HCT116 (cell line): ENCODE measurements at regions not wholly inside any gene's neighbourhood (a gene's known extent, or its start where the extent isn't known, plus 50 kb on each side); places are given as distances from the start of the nearest gene placed in this dataset.

Experiments
- ATAC-seq: fragments of 200-7000 bp; cut with Tn5 transposase; 2 replicates; pipeline ENCODE4 v1.9.1; 2020; ENCODE audit warnings: mild to moderate bottlenecking, moderate library complexity
- BruUV-seq: library from RNA; stranded (reverse); fragments of 400-500 nt; replicated peaks from 2 replicates; lab custom pipeline; 2021; lab: Mats Ljungman, UMichigan
- CTCF ChIA-PET: fragments of 300-600 bp; sonication (Branson Sonifier 250); formaldehyde crosslinking; loops from one replicate; lab custom pipeline; 2021; ENCODE audit warnings: antibody characterized with exemption; lab: Charles Lee
- POLR2A ChIA-PET: fragments of 300-600, 350-600 bp; sonication (Branson Sonifier 250); formaldehyde crosslinking; loops from one replicate; lab custom pipeline; 2021; ENCODE audit warnings: antibody characterized with exemption; lab: Charles Lee
- RAD21 ChIA-PET, 2 experiments: fragments of 300-600 bp; sonication (Branson Sonifier 250); formaldehyde crosslinking; loops; one replicate each; lab custom pipeline; 2023; ENCODE audit warnings: low total read pairs in 2 of 2; ENCODE audit not compliant: uncharacterized antibody in 2 of 2, unreplicated experiment in 2 of 2, low non-redundant PET in 1 of 2; lab: Charles Lee
- DNase-seq: peaks from one replicate; pipeline ENCODE4 v3.0.0-alpha.2; 2010; ENCODE audit warnings: low read depth, low spot score
- H2AFZ ChIP-seq: fragments of 200-600 bp; shearing (Covaris generic), sonication (generic); 2 replicates; pipeline ENCODE4 v1.6.1; 2017; ENCODE audit warnings: low read depth, mixed run types, mixed read lengths, antibody characterized with exemption, low read length; ENCODE audit not compliant: poor library complexity, severe bottlenecking
- H3K27ac ChIP-seq: 2 replicates; pipeline ENCODE4 v1.5.1; 2012; ENCODE audit warnings: low read depth, low read length
- H3K27me3 ChIP-seq: fragments of 200-600 bp; sonication (generic); 2 replicates; pipeline ENCODE4 v1.6.1; 2016; ENCODE audit warnings: mixed run types, low read length, mixed read lengths; ENCODE audit not compliant: insufficient read depth
- H3K36me3 ChIP-seq, 2 experiments: fragments of 200-500 bp in 1 of 2; fragments of 200-600 bp in 1 of 2; sonication (Bioruptor generic) in 1 of 2; sonication (generic) in 1 of 2; 2 replicates each; pipeline versions ENCODE4 v1.5.1 to v1.6.1; 2014 to 2016; ENCODE audit warnings: low read length in 2 of 2, inconsistent platforms in 1 of 2, mixed read lengths in 1 of 2, mixed run types in 1 of 2; ENCODE audit not compliant: insufficient read depth in 2 of 2, control insufficient read depth in 1 of 2
- H3K4me1 ChIP-seq, 2 experiments: fragments of 200-600 bp in 1 of 2; sonication (generic) in 1 of 2; 2 replicates each; pipeline versions ENCODE4 v1.5.1 to v1.6.1; 2012 to 2017; ENCODE audit warnings: low read length in 2 of 2, inconsistent platforms in 1 of 2, mild to moderate bottlenecking in 1 of 2, mixed read lengths in 1 of 2, mixed run types in 1 of 2, moderate library complexity in 1 of 2; ENCODE audit not compliant: insufficient read depth in 2 of 2, control insufficient read depth in 1 of 2
- H3K4me2 ChIP-seq: fragments of 200-600 bp; sonication (generic); 2 replicates; pipeline ENCODE4 v1.6.1; 2017; ENCODE audit warnings: mixed run types, low read length, mixed read lengths
- H3K4me3 ChIP-seq, 2 experiments: fragments of 200-600 bp in 1 of 2; sonication (generic) in 1 of 2; replicated peaks in 1 of 2; 2 replicates each; pipeline ENCODE4 v1.5.1; 2011 to 2016; ENCODE audit warnings: low read length in 2 of 2, control low read depth in 1 of 2, low read depth in 1 of 2, mild to moderate bottlenecking in 1 of 2, mixed read lengths in 1 of 2, mixed run types in 1 of 2
- H3K79me2 ChIP-seq: fragments of 200-600 bp; sonication (generic); 2 replicates; pipeline ENCODE4 v1.6.1; 2017; ENCODE audit warnings: mild to moderate bottlenecking, mixed run types, low read length, moderate library complexity, mixed read lengths; ENCODE audit not compliant: insufficient read depth
- H3K9ac ChIP-seq: fragments of 200-600 bp; sonication (generic); 2 replicates; pipeline ENCODE4 v1.6.1; 2016; ENCODE audit warnings: low read length, mixed read lengths
- H3K9me2 ChIP-seq: fragments of 200-600 bp; sonication (generic), shearing (Covaris generic); 2 replicates; pipeline ENCODE4 v1.6.1; 2017; ENCODE audit warnings: mixed run types, mild to moderate bottlenecking, moderate library complexity; ENCODE audit not compliant: insufficient read depth
- H3K9me3 ChIP-seq, 2 experiments: fragments of 200-500 bp in 1 of 2; fragments of 200-600 bp in 1 of 2; sonication (Bioruptor generic) in 1 of 2; sonication (generic) in 1 of 2; 2 replicates each; pipeline ENCODE4 v1.6.1; 2014 to 2017; ENCODE audit warnings: low read length in 2 of 2, mixed read lengths in 2 of 2, inconsistent platforms in 1 of 2, low read depth in 1 of 2, mild to moderate bottlenecking in 1 of 2, mixed run types in 1 of 2, moderate library complexity in 1 of 2; ENCODE audit not compliant: control insufficient read depth in 1 of 2, insufficient read depth in 1 of 2
- H4K20me1 ChIP-seq: fragments of 200-600 bp; sonication (generic), shearing (Covaris generic); 2 replicates; pipeline ENCODE4 v1.6.1; 2017; ENCODE audit warnings: mixed run types, mild to moderate bottlenecking, moderate library complexity; ENCODE audit not compliant: insufficient read depth
- ELF1 ChIP-seq: IDR thresholded peaks from 2 replicates; pipeline ENCODE4 v1.6.1; 2012; ENCODE audit warnings: low read depth, borderline replicate concordance
- EZH2 ChIP-seq: fragments of 200-600 bp; sonication (generic); IDR thresholded peaks from 2 replicates; pipeline ENCODE4 v1.6.1; 2017; ENCODE audit warnings: antibody characterized with exemption, mixed run types
- POLR2AphosphoS5 ChIP-seq: IDR thresholded peaks from 2 replicates; pipeline ENCODE4 v1.6.1; 2011; ENCODE audit warnings: mild to moderate bottlenecking, low read depth, low read length, moderate library complexity
- REST ChIP-seq: IDR thresholded peaks from 2 replicates; pipeline ENCODE4 v1.6.1; 2012; ENCODE audit warnings: low read depth
- SRF ChIP-seq: IDR thresholded peaks from 2 replicates; pipeline ENCODE4 v1.6.1; 2012; ENCODE audit warnings: low read depth
- TCF7L2 ChIP-seq: IDR thresholded peaks from 2 replicates; pipeline ENCODE4 v1.7.0; 2011; ENCODE audit warnings: borderline replicate concordance, inconsistent platforms; ENCODE audit not compliant: insufficient read depth, insufficient read length; ENCODE audit errors: extremely low read depth
- ZFX ChIP-seq: fragments of 450-650 bp; IDR thresholded peaks from 2 replicates; pipeline ENCODE4 v1.6.1; 2017
- ZNF274 ChIP-seq: fragments of 200-500 bp; sonication (Bioruptor generic); IDR thresholded peaks from 2 replicates; pipeline ENCODE4 v1.6.1; 2014; ENCODE audit warnings: mild to moderate bottlenecking, low read depth, low read length, inconsistent platforms
- intact Hi-C: fragments of 100-400 bp; cut with micrococcal nuclease; formaldehyde crosslinking; loops from 2 replicates; pipeline ENCODE4 v1.10.0; 2022
- TF ChIP-seq, protein P1 (sequence below): IDR thresholded peaks from 2 replicates; pipeline ENCODE4 v1.6.1; 2012

DNA sequence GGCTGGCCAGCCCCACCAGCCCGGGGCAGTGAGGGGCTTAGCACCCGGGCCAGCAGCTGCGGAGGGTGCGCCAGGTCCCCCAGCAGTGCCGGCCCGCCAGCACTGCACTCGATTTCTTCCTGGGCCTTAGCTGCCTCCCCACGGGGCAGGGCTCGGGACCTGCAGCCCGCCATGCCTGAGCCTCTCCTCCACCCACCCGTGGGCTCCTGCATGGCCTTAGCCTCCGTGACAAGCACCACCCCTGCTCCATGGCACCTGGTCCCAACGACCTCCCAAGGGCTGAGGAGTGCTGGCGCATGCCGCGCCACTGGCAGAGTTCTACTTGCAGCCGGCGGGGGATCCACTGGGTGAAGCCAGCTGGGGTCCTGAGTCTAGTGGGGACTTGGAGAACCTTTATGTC lies 452.6 kb downstream of the AGTPBP1 start:
- Histone ChIP-seq H3K4me2 (no peak overlapping the region), H3K9ac (no peak overlapping the region), H3K27me3 (no peaks in the 10 kb centered on the region; the same call in none of the 2 replicates), H3K4me3 (no peak overlapping the region), H2AFZ (no peak overlapping the region), H3K9me2 (no peaks in the 10 kb centered on the region), H3K36me3 (no peaks in the 10 kb centered on the region), H3K27ac (no peak overlapping the region), H3K79me2 (no peaks in the 10 kb centered on the region), H3K4me1 (no peaks in the 10 kb centered on the region), H4K20me1 (no peaks in the 10 kb centered on the region), H3K9me3 (no peaks in the 10 kb centered on the region)
- no TSS peak for BruUV-seq
- CTCF ChIA-PET: no interaction called here
- intact Hi-C loops: no loop called here
- ATAC-seq (no peak), DNase-seq (no peak)
- RAD21 ChIA-PET: no interaction called here
- TF ChIP-seq SRF (no peak), ZNF274 (no peak), POLR2AphosphoS5 (no peak), TCF7L2 (no peak), EZH2 (no peak), ELF1 (no peak), ZFX (no peak), REST (no peak)
- TF ChIP-seq, protein P1, sequence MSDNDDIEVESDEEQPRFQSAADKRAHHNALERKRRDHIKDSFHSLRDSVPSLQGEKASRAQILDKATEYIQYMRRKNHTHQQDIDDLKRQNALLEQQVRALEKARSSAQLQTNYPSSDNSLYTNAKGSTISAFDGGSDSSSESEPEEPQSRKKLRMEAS: no peak
- POLR2A ChIA-PET: no interaction called here
